A673 (cell line): ENCODE measurements at regions not wholly inside any gene's neighbourhood (a gene's known extent, or its start where the extent isn't known, plus 50 kb on each side); places are given as distances from the start of the nearest gene placed in this dataset.

Experiments
- EZH2 ChIP-seq: fragments of 200-600 bp; sonication (generic); IDR thresholded peaks from 2 replicates; pipeline ENCODE4 v1.6.1; 2017; ENCODE audit warnings: borderline replicate concordance, low read depth, mild to moderate bottlenecking, mixed read lengths, antibody characterized with exemption, low read length; ENCODE audit not compliant: poor library complexity, severe bottlenecking
- TF ChIP-seq, protein P1 (sequence below): fragments of 300-800, 200-600 bp; sonication (generic); conservative IDR thresholded peaks from 2 replicates; pipeline ENCODE4 v1.5.1; 2017; ENCODE audit warnings: low read depth, mild to moderate bottlenecking, antibody characterized with exemption, low read length, moderate library complexity, mixed read lengths

DNA sequence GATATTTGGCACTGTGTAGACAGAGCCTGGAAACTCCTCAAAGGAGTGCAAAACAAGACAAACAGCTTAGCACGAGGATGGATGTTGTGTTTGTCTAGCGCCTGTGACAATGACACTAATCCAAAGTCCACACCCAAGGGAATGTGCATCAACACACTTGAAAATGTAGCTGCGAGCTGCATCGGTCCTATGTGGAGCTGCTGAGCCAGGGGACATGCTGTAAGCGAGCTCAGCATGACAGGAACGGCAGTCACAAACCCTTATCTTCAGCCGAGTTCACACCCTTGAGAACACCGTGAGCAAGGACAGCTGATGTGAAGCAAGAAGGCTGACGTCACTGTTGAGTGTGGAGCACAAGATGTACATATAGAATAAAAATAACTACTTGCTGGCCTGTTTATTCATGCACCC, 684.3 kb downstream of the QKI start:
- TF ChIP-seq, protein P1, sequence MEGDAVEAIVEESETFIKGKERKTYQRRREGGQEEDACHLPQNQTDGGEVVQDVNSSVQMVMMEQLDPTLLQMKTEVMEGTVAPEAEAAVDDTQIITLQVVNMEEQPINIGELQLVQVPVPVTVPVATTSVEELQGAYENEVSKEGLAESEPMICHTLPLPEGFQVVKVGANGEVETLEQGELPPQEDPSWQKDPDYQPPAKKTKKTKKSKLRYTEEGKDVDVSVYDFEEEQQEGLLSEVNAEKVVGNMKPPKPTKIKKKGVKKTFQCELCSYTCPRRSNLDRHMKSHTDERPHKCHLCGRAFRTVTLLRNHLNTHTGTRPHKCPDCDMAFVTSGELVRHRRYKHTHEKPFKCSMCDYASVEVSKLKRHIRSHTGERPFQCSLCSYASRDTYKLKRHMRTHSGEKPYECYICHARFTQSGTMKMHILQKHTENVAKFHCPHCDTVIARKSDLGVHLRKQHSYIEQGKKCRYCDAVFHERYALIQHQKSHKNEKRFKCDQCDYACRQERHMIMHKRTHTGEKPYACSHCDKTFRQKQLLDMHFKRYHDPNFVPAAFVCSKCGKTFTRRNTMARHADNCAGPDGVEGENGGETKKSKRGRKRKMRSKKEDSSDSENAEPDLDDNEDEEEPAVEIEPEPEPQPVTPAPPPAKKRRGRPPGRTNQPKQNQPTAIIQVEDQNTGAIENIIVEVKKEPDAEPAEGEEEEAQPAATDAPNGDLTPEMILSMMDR: no peak
- no peak for TF ChIP-seq EZH2
